ENCODE measurements at regions not wholly inside any gene's neighbourhood (a gene's known extent, or its start where the extent isn't known, plus 50 kb on each side); places are given as distances from the start of the nearest gene placed in this dataset.

- in situ Hi-C loops (cut with MboI; ENCODE audit: low sequenced_read_pairs), result no loop called here
- no peaks in the 10 kb centered on the region for H3K36me3 ChIP-seq (ENCODE audit: control insufficient read depth, insufficient read depth, low read length)
- H3K9ac ChIP-seq (ENCODE audit: low read depth, low read length), result no peak overlapping the region
- H3K4me2 ChIP-seq (ENCODE audit: low read depth, low read length), result no peak overlapping the region
- H4K5ac ChIP-seq (ENCODE audit: low read depth, low read length), result no peak overlapping the region
- H3K9me1 ChIP-seq (ENCODE audit: insufficient read depth, low read length), result no peaks in the 10 kb centered on the region; the same call in 1 of the 2 replicates
- H3K14ac ChIP-seq (replicated peaks; ENCODE audit: low read depth, low read length), result no peak overlapping the region
- no peak overlapping the region for H2AFZ ChIP-seq (replicated peaks; ENCODE audit: low read length, poor library complexity)
- no peaks in the 10 kb centered on the region for H4K20me1 ChIP-seq (ENCODE audit: insufficient read depth, low read length)
- no peak overlapping the region for H2BK5ac ChIP-seq (ENCODE audit: low read depth, low read length, poor library complexity, severe bottlenecking)
- WGBS, 2 experiments (ENCODE audit: extremely low coverage in 2 of 2, insufficient read length in 1 of 2), result 50% methylated on average over 2 of the region's 12 CpGs; no CpG with 5 or more reads in 1 of the 2 experiments
- H3K4me1 ChIP-seq (ENCODE audit: control insufficient read depth, insufficient read depth, low read length), result no peaks in the 10 kb centered on the region
- H3K56ac ChIP-seq (ENCODE audit: extremely low read depth, insufficient read depth, low read length), result no peak overlapping the region
- H3K18ac ChIP-seq (ENCODE audit: low read depth, low read length), result no peak overlapping the region
- no peak overlapping the region for H3K4ac ChIP-seq (ENCODE audit: low read depth, low read length)
- intact Hi-C loops (cut with micrococcal nuclease), result no loop called here
- no peak overlapping the region for H2AK5ac ChIP-seq (ENCODE audit: low read depth, low read length)
- dilution Hi-C loops (cut with HindIII; ENCODE audit: low sequenced_read_pairs, unreplicated experiment), result loop anchor here (25.0 kb wide), 1 partner anchor 481 kb away; no protein-coding TSS in a partner anchor
- no peak overlapping the region for H2BK15ac ChIP-seq (ENCODE audit: low read depth, low read length)
- no peak overlapping the region for H4K8ac ChIP-seq (ENCODE audit: low read depth in 2 of 2, low read length in 2 of 2)
- no peak overlapping the region for H2AK9ac ChIP-seq (replicated peaks; ENCODE audit: low read depth, low read length, poor library complexity)
- DNase-seq (no peak), ATAC-seq (ENCODE audit: low read depth) (no peak)
- no TSS peak for BruUV-seq (replicated peaks)
- no peak overlapping the region for H3K23ac ChIP-seq (ENCODE audit: low read depth, low read length)
- no peak overlapping the region for H3K4me3 ChIP-seq (ENCODE audit: insufficient read depth, low read depth, low read length)
- H3K9me3 ChIP-seq (ENCODE audit: control insufficient read depth, insufficient read depth, low read length), result no peaks in the 10 kb centered on the region
- no peak overlapping the region for H3K27ac ChIP-seq (ENCODE audit: insufficient read depth, low read length)
- TF ChIP-seq NFE2L2 (IDR thresholded peaks at IDR 0.05; ENCODE audit: low read depth, low read length) (no peak), SMC3 (IDR thresholded peaks at IDR 0.05; ENCODE audit: low read depth, low read length) (no peak), FOS (IDR thresholded peaks at IDR 0.05; ENCODE audit: low read depth, low read length) (no peak), POLR2A (IDR thresholded peaks at IDR 0.05; ENCODE audit: low read depth, low read length) (no peak), BHLHE40 (IDR thresholded peaks at IDR 0.05; ENCODE audit: low read depth, low read length) (no peak), CEBPB (IDR thresholded peaks at IDR 0.05; ENCODE audit: low read depth, low read length) (no peak), MXI1 (IDR thresholded peaks at IDR 0.05; ENCODE audit: borderline replicate concordance, low read depth, low read length) (no peak), CHD1 (IDR thresholded peaks at IDR 0.05; ENCODE audit: low read depth, low read length) (no peak)
- TF ChIP-seq, protein P1, sequence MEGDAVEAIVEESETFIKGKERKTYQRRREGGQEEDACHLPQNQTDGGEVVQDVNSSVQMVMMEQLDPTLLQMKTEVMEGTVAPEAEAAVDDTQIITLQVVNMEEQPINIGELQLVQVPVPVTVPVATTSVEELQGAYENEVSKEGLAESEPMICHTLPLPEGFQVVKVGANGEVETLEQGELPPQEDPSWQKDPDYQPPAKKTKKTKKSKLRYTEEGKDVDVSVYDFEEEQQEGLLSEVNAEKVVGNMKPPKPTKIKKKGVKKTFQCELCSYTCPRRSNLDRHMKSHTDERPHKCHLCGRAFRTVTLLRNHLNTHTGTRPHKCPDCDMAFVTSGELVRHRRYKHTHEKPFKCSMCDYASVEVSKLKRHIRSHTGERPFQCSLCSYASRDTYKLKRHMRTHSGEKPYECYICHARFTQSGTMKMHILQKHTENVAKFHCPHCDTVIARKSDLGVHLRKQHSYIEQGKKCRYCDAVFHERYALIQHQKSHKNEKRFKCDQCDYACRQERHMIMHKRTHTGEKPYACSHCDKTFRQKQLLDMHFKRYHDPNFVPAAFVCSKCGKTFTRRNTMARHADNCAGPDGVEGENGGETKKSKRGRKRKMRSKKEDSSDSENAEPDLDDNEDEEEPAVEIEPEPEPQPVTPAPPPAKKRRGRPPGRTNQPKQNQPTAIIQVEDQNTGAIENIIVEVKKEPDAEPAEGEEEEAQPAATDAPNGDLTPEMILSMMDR (conservative IDR thresholded peaks at IDR 0.05; ENCODE audit: low read depth, low read length), result no peak
- TF ChIP-seq, protein P2, sequence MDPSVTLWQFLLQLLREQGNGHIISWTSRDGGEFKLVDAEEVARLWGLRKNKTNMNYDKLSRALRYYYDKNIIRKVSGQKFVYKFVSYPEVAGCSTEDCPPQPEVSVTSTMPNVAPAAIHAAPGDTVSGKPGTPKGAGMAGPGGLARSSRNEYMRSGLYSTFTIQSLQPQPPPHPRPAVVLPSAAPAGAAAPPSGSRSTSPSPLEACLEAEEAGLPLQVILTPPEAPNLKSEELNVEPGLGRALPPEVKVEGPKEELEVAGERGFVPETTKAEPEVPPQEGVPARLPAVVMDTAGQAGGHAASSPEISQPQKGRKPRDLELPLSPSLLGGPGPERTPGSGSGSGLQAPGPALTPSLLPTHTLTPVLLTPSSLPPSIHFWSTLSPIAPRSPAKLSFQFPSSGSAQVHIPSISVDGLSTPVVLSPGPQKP (IDR thresholded peaks at IDR 0.05; ENCODE audit: borderline replicate concordance, low read depth, low read length), result no peak
- POLR2A ChIA-PET (ENCODE audit: unreplicated experiment), result interaction anchor here (0.5 kb wide), 1 partner anchor 42 kb away, joined by 4 read pairs; no protein-coding TSS in a partner anchor
- CTCF ChIA-PET, result interaction anchor here (1.9 kb wide), 1 partner anchor 12 kb away, joined by 4 read pairs; no protein-coding TSS in a partner anchor
- H4K91ac ChIP-seq (ENCODE audit: insufficient read depth, low read depth, low read length), result no peak overlapping the region
- H2BK20ac ChIP-seq (ENCODE audit: low read depth, low read length), result no peak overlapping the region
- H3K79me1 ChIP-seq (ENCODE audit: low read depth in 1 of 2, low read length in 2 of 2), result no peaks in the 10 kb centered on the region
- H2BK120ac ChIP-seq (ENCODE audit: low read depth, low read length), result no peak overlapping the region
- H3K27me3 ChIP-seq (ENCODE audit: control insufficient read depth, insufficient read depth, low read length), result peaks cover 29% of the 10 kb centered on the region
Measured at GRCh38 chr11:128643661-128644317, 50.1 kb upstream of the FLI1 start.

Data from IMR-90 (cell line).